Activated T-cell treated with anti-CD3 and anti-CD28 coated beads, Interleukin-2, amount 50 U/mL, for 4 hours (primary cell): ENCODE measurements at regions not wholly inside any gene's neighbourhood (a gene's known extent, or its start where the extent isn't known, plus 50 kb on each side); places are given as distances from the start of the nearest gene placed in this dataset.

Experiments
- ATAC-seq, 2 donors: fragments of 200-7000 bp; cut with Tn5 transposase; one replicate each; pipeline ENCODE4 v1.10.0; 2021
- DNase-seq: peaks from one replicate; pipeline ENCODE4 v3.0.0-alpha.2; 2020
- H3K27me3 Mint-ChIP-seq: one replicate; pipeline ENCODE4 v1.8.0; 2021; ENCODE audit warnings: low read depth, mixed read lengths
- H3K36me3 Mint-ChIP-seq: one replicate; pipeline ENCODE4 v1.8.0; 2022; ENCODE audit warnings: mixed read lengths; ENCODE audit not compliant: insufficient read depth
- H3K4me1 Mint-ChIP-seq: one replicate; pipeline ENCODE4 v1.8.0; 2021; ENCODE audit warnings: low read depth, mixed read lengths
- H3K4me3 Mint-ChIP-seq: one replicate; pipeline ENCODE4 v1.8.0; 2021; ENCODE audit warnings: mild to moderate bottlenecking, moderate library complexity, mixed read lengths
- H3K9me3 Mint-ChIP-seq: one replicate; pipeline ENCODE4 v1.8.0; 2021; ENCODE audit warnings: mixed read lengths

DNA sequence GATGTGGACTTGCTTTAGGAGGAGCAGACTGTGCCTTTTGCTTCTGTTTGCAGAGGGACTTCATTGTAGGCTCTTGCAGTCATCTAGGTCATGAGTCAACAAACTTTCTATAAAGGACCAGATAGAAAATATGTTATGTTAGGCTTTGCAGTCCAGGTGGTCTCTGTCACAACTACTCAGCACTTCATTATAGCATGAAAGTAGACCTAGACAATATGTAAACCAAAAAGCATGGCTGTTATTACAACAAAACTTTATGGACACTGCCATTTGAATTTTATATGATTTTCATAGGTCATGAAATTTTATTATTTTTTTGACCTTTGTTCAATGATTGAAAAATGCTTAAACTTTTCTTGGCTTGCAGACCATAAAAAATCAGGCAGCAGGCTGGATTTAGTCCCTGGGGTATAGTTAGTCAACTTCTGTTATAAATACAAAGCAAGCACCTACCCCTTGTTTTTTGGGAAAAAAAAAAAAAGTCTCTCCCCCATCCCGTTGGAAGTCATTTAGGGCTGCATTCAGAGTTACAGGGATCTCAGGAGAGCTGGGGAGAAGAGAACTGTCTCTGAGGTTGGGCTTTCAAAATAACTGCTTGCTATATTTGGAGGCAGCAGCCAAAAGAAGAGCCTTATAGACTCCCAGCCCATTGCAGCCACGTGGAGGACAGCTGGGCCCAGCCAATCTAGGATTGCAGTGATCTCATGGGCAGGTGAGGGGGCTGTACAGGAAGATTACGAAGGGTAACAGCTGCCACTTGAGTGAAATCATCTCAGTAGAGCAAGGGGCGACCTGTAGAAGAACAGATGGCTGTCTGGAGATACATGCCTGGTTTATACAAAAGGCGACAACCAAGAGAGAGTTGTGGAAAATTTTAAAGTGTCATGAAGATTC is 136.6 kb upstream of the TNC start:
- no peaks in the 10 kb centered on the region for H3K4me1 Mint-ChIP-seq
- ATAC-seq (no peak), DNase-seq (no peak)
- H3K36me3 Mint-ChIP-seq: no peaks in the 10 kb centered on the region
- H3K9me3 Mint-ChIP-seq: peaks cover 3% of the 10 kb centered on the region
- H3K27me3 Mint-ChIP-seq: peaks cover 18% of the 10 kb centered on the region
- no peak overlapping the region for H3K4me3 Mint-ChIP-seq

DNA sequence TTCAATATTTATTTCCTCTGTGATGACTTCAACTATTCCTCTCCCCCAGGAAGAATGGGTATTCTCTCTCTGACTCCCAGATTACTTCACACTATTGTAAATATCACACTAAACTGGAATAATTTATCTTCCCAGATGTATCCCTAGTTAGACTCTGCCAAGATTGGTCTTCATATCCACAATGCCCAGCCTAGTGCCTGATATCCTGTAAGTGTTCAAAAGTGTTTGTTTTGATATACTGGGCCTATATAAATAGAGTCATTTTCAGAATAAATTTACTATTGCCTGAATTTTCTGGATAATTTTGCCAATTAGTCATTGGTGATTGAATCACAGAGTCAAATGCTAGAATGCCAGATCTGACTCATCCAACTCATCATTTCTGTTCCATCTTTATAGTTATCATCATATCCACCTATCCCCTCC is 143.7 kb upstream of the TNC start:
- ATAC-seq (no peak), DNase-seq (no peak)
- Mint-ChIP-seq H3K27me3 (peaks cover 3% of the 10 kb centered on the region), H3K4me1 (no peaks in the 10 kb centered on the region), H3K4me3 (no peak overlapping the region), H3K9me3 (no peaks in the 10 kb centered on the region), H3K36me3 (no peaks in the 10 kb centered on the region)

DNA sequence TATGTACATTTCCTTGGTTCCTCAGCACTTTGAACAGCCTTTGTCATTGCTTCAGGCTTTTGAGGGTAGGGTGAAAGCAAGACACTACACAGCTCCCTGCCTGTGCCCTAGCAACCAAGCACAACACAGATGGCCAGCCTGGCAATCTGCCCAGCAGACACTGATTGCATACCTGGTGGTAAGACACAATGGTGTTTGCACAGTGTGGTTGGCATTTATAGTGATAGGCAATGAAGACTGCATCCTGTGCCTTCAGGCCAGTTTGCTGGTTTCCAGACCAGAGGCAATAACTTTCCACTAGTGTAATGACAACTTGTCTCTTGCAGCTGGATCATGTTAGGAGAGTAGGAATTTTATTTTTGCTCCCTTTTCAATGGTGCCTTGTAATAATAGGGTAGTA is 144.5 kb upstream of the TNC start:
- no peaks in the 10 kb centered on the region for H3K36me3 Mint-ChIP-seq
- no peaks in the 10 kb centered on the region for H3K4me1 Mint-ChIP-seq
- no peak overlapping the region for H3K4me3 Mint-ChIP-seq
- DNase-seq: no peak
- no peak for ATAC-seq
- no peaks in the 10 kb centered on the region for H3K27me3 Mint-ChIP-seq
- H3K9me3 Mint-ChIP-seq: no peaks in the 10 kb centered on the region

DNA sequence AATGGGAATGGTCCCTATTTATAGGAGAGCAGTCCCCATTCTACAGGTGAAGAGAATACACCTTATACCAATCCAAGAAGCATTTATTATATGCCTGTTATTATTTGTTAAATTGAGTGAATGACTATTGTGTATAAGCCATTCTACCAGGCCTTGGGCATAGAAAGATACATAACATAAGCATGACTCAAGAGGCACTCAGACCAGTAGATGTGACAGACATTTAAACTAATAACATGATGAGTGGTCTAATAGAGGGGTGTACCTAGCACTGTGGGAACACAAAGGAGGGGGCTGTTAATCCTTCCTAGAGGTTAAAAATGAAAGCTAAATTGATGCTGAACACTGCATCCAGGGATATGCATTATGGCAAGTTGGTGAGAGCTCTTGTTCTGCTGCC is 145.0 kb upstream of the TNC start:
- Mint-ChIP-seq H3K4me1 (no peaks in the 10 kb centered on the region), H3K4me3 (no peak overlapping the region), H3K9me3 (no peaks in the 10 kb centered on the region), H3K36me3 (no peaks in the 10 kb centered on the region), H3K27me3 (no peaks in the 10 kb centered on the region)
- ATAC-seq: no peak
- DNase-seq: no peak

DNA sequence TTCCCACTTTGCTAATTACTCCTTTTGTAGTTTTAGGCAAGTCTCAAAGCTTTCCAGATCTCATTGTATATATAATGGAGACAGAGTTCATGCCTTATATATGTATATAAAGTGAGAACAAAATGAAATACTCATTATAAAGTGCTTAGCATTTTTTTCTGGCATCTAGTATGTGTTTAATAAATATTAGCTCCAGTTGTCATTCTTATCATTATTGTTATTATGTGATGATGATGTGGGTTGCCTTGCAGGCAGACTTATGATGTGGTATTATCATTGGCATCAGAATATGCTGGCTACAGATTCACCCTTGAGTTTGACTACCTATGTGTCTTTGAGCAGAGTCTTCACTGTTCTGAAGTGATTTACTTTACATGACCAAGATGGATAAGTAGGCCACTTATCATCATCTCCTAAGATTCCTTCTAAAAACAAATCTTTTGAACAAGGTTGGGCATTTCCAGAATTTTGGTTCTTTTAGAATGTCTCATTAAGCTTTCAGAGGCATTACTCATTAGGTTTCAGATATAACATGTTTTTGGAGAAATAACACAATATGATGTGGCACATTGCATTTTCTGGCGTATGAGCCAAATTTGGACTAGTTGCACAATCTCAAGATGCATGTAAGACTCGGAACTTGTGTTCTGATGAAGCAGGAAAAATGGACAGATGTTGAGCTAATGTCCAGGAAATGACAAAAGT is 145.6 kb upstream of the TNC start:
- H3K4me1 Mint-ChIP-seq: no peaks in the 10 kb centered on the region
- no peak for DNase-seq
- no peak overlapping the region for H3K4me3 Mint-ChIP-seq
- no peaks in the 10 kb centered on the region for H3K36me3 Mint-ChIP-seq
- no peak for ATAC-seq
- no peaks in the 10 kb centered on the region for H3K9me3 Mint-ChIP-seq
- H3K27me3 Mint-ChIP-seq: no peaks in the 10 kb centered on the region

DNA sequence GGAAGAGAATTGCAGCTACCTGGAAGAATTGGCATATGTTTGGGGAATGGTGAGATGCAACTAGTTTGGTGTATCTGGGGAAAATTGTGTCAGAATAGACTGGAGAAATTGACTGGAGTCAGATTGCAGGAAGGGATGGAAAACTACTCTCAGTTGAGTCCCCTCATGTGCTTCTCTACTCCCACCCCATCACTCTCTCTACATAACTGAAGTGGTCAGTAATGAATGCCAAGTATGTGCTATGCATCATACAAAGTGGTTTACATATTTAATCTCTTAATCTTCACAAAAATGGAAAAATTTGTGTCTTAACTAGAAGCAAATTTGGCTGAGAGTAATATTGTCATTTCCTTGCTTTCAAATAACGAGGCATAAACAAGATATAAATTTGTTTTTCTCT is 146.4 kb upstream of the TNC start:
- H3K4me3 Mint-ChIP-seq: no peak overlapping the region
- no peaks in the 10 kb centered on the region for H3K27me3 Mint-ChIP-seq
- ATAC-seq (no peak), DNase-seq (no peak)
- no peaks in the 10 kb centered on the region for H3K36me3 Mint-ChIP-seq
- no peaks in the 10 kb centered on the region for H3K4me1 Mint-ChIP-seq
- no peaks in the 10 kb centered on the region for H3K9me3 Mint-ChIP-seq

DNA sequence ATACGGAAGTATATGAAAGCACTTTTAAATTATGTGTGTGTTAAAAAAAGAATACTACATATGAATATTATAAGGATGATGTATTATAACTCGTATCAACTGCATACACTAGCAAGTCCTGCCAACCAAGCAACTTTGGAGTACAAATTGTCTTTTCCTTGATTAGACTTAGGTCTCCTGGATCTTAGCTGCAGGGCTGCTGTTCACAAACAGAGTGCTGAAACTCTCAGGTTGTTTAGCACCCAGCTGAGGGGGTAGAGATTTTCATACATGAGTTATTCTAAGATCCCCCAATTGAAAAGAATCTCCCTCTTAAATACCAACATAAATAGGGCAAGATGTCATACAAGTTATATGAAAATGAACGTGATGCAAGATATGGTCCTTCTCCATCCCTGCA is 149.8 kb upstream of the TNC start:
- H3K36me3 Mint-ChIP-seq: no peaks in the 10 kb centered on the region
- H3K4me3 Mint-ChIP-seq: no peak overlapping the region
- H3K27me3 Mint-ChIP-seq: no peaks in the 10 kb centered on the region
- ATAC-seq (no peak), DNase-seq (no peak)
- no peaks in the 10 kb centered on the region for H3K4me1 Mint-ChIP-seq
- H3K9me3 Mint-ChIP-seq: no peaks in the 10 kb centered on the region

DNA sequence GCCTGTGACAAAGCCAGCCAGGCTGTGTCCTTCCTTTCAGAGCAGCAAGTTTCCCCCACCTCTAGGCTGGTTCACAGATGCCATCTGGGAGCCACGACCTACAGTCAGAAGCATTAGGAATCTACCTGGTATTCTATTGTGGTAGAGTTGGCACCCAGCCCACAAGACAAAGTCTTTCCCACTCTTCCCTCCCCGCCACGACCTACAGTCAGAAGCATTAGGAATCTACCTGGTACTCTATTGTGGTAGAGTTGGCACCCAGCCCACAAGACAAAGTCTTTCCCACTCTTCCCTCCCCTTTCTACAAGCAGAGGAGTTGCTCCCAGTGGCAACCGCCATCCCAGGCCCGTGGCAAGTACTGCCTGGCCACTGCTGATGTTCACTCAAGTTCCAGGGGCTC is 157.8 kb upstream of the TNC start:
- Mint-ChIP-seq H3K36me3 (no peaks in the 10 kb centered on the region), H3K4me3 (no peak overlapping the region), H3K4me1 (no peaks in the 10 kb centered on the region), H3K9me3 (no peaks in the 10 kb centered on the region), H3K27me3 (peaks cover 8% of the 10 kb centered on the region)
- DNase-seq: no peak
- no peak for ATAC-seq

DNA sequence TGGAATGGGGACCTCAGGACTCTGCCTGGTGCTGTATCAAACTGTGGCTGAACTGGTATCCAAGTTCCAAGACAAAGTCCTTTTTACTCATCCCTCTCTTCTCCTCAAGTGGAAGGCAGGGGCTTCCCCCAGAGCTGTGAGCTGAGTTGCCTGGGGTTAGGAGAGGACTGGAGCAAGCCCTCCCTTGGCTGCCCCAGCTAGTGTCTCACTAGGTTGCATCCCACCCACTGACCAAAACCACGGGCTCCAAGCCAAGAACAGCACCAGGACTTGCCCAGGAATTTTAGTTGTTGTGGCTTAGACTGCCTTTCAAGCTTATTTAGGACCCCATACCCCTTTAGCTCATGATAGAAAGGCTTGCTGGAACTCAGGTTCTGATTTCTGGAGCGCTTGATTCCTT is 158.7 kb upstream of the TNC start:
- H3K36me3 Mint-ChIP-seq: no peaks in the 10 kb centered on the region
- DNase-seq: no peak
- no peak for ATAC-seq
- H3K4me1 Mint-ChIP-seq: no peaks in the 10 kb centered on the region
- H3K4me3 Mint-ChIP-seq: no peak overlapping the region
- H3K27me3 Mint-ChIP-seq: peaks cover 10% of the 10 kb centered on the region
- no peaks in the 10 kb centered on the region for H3K9me3 Mint-ChIP-seq

DNA sequence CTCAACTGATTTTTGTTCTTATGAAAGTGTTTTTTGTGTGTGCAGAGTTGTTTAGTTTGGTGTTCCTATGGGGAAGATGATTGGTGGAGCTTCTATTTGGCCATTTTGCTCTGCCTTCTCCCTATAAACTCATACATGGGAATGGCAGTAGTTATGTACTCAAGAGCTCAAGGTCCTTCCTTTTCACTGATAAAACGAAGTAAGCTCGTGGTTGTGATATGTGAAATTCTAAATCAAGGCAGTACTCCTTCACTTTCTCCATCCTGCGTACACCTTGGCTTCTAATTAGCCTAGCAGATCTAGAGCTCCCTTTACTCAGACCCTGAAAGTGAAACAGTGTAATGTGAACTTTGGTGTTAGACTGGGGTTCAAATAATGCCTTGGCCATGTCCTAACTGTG is 159.3 kb upstream of the TNC start:
- Mint-ChIP-seq H3K9me3 (no peaks in the 10 kb centered on the region), H3K36me3 (no peaks in the 10 kb centered on the region), H3K27me3 (peaks cover 15% of the 10 kb centered on the region), H3K4me3 (no peak overlapping the region), H3K4me1 (no peaks in the 10 kb centered on the region)
- ATAC-seq (no peak), DNase-seq (no peak)

DNA sequence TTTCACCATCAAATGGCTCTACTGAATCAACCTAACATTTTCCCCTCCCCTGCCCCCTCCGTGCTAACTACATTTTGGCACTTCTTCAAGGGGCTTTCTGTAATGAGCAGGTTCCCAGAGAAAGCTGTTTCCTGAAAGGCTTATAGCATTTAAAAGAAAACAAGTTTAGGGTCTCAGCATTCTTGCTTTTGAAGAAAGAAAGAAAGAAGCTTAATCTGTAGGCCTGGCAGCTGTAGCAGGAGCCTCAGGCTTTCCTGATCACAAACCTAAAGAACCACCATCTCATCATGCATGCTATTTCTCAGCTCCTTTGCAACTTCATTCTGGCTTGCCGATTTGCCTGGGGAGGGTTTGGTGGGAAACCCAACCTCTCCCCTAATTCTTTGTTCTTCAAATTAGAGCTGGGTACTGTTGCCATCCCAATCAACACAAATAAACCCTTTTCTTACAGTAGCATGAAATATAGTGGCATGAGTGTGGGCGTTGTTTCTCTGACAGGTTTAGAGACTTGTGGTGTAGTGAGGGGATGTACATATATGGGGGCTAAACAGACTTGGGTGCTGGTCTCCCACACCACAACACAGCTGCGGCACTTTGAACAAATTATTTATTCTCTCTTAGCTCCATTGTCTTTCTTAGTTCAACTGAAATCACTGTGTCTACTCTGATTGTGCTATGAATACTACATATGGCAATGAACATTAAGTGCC is 160.5 kb upstream of the TNC start:
- no peak for DNase-seq
- Mint-ChIP-seq H3K4me1 (no peaks in the 10 kb centered on the region), H3K9me3 (no peaks in the 10 kb centered on the region), H3K27me3 (peaks cover 21% of the 10 kb centered on the region), H3K4me3 (no peak overlapping the region), H3K36me3 (no peaks in the 10 kb centered on the region)
- no peak for ATAC-seq

DNA sequence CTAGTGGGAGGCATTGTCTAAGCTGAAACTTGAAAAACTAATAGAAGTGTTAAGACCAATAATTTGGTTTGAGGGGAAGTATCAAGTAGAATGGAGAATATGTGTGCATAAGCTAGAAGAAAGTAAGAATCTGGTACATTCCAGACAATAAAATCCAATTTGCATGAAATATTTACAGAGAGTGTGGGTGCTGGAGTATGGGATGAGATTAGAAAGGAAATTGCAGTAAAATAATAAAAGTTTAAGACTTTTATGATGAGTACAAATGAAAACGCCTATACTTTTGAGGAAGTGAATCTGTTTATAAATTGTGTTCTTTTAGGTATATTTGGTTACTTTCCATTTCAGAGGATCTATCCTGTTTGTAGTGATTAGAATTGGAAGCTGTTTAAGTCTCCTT is 165.4 kb upstream of the TNC start:
- H3K27me3 Mint-ChIP-seq: peaks cover 17% of the 10 kb centered on the region
- DNase-seq: no peak
- H3K4me1 Mint-ChIP-seq: no peaks in the 10 kb centered on the region
- ATAC-seq: no peak
- no peak overlapping the region for H3K4me3 Mint-ChIP-seq
- H3K9me3 Mint-ChIP-seq: no peaks in the 10 kb centered on the region
- no peaks in the 10 kb centered on the region for H3K36me3 Mint-ChIP-seq

DNA sequence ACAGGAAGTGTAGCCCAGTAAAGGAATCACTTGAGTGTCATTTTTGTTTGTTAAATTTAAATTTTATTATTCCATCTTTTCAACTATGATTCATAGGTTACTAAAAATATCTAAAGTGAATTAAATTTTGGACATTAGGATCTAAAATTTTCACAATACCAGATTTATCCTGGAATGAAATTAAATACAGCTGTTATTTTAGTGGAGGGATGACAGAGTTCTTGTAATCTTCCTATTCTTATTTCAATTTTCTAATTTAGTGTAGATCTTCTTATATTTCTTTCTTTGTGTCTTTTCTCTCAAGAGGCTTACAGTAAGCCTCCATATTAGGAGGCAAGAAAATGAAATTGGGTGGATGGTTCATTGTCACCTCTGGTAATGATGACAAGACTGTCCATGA is 167.9 kb upstream of the TNC start:
- DNase-seq (no peak), ATAC-seq (no peak)
- no peak overlapping the region for H3K4me3 Mint-ChIP-seq
- no peaks in the 10 kb centered on the region for H3K36me3 Mint-ChIP-seq
- H3K4me1 Mint-ChIP-seq: no peaks in the 10 kb centered on the region
- no peaks in the 10 kb centered on the region for H3K9me3 Mint-ChIP-seq
- peaks cover 18% of the 10 kb centered on the region for H3K27me3 Mint-ChIP-seq

DNA sequence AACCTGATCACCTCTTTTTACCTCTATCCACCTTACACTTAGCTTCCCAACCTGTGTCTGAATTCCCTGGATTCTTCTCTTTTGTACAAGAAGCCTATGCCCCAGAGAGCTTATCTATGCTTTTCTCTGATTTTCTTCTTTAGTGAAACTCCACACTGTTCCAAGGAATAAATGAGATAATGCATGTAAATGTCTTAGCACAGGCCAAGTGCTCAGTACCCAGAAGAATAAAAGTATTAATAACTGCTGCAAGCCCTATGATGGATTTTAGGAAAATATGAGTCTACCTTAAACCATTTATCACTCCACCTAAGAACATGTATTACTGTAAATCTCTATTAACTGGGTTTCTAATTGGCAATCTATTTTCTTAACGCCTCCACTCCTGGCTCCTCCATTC is 168.5 kb upstream of the TNC start:
- Mint-ChIP-seq H3K27me3 (peaks cover 18% of the 10 kb centered on the region), H3K4me1 (no peaks in the 10 kb centered on the region), H3K4me3 (no peak overlapping the region), H3K9me3 (no peaks in the 10 kb centered on the region), H3K36me3 (no peaks in the 10 kb centered on the region)
- no peak for DNase-seq
- ATAC-seq: no peak
